Activated CD8-positive, alpha-beta T cell treated with anti-CD3 and anti-CD28 coated beads for 36 hours (primary cell): ENCODE measurements at regions not wholly inside any gene's neighbourhood (a gene's known extent, or its start where the extent isn't known, plus 50 kb on each side); places are given as distances from the start of the nearest gene placed in this dataset.

Source experiments
- ATAC-seq: fragments of 200-7000 bp; cut with Tn5 transposase; one replicate; pipeline ENCODE4 v1.10.0; 2021; ENCODE audit warnings: mild to moderate bottlenecking, moderate library complexity
- CTCF ChIA-PET: fragments of 350-600 bp; sonication (Branson Sonifier 250); formaldehyde crosslinking; loops from one replicate; lab custom pipeline; 2021; ENCODE audit warnings: antibody characterized with exemption; lab: Charles Lee
- POLR2A ChIA-PET: fragments of 350-600 bp; sonication (Branson Sonifier 250); formaldehyde crosslinking; loops from one replicate; lab custom pipeline; 2021; ENCODE audit warnings: antibody characterized with exemption; lab: Charles Lee
- DNase-seq: peaks from one replicate; pipeline ENCODE4 v3.0.0-alpha.2; 2020
- H3K27ac Mint-ChIP-seq: one replicate; pipeline ENCODE4 v1.8.0; 2021; ENCODE audit warnings: mild to moderate bottlenecking, mixed read lengths
- H3K27me3 Mint-ChIP-seq: one replicate; pipeline ENCODE4 v1.8.0; 2021; ENCODE audit warnings: mixed read lengths
- H3K36me3 Mint-ChIP-seq: one replicate; pipeline ENCODE4 v1.8.0; 2021; ENCODE audit warnings: low read depth, mixed read lengths
- H3K4me1 Mint-ChIP-seq: one replicate; pipeline ENCODE4 v1.8.0; 2021; ENCODE audit warnings: low read depth, mixed read lengths
- H3K4me3 Mint-ChIP-seq: one replicate; pipeline ENCODE4 v1.8.0; 2021; ENCODE audit warnings: mild to moderate bottlenecking, moderate library complexity, mixed read lengths
- H3K9me3 Mint-ChIP-seq: one replicate; pipeline ENCODE4 v1.8.0; 2021; ENCODE audit warnings: mixed read lengths
- intact Hi-C: fragments of 100-400 bp; cut with micrococcal nuclease; formaldehyde crosslinking; loops from one replicate; pipeline ENCODE4 v1.10.0; 2022
- TF ChIP-seq, protein P1 (sequence below): fragments of 200-600 bp; IDR thresholded peaks from one replicate; pipeline ENCODE4 v1.8.0; 2022; ENCODE audit warnings: antibody characterized with exemption, mild to moderate bottlenecking

DNA sequence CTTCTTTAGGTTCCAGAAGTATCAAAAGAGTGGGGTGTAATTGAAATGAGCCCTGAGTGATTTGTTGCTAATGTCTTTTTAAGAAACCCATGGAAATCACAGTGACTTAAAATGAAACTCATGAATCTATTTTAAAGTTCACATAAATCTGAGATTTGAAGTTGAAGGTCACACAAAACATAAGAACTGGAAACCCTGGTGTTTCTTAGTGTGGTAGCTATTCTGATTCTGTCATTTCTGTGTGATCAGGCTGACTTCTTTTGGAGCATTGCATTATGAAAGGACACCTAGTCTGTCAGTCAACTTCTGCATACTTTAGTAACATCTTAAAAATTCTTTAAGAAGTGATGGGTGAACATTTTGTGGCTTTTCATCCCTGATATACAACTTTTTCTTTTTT, 448.8 kb downstream of the TLE4 start:
- Mint-ChIP-seq H3K9me3 (no peaks in the 10 kb centered on the region), H3K36me3 (no peaks in the 10 kb centered on the region), H3K4me3 (no peak overlapping the region), H3K4me1 (peaks cover 2% of the 10 kb centered on the region), H3K27me3 (no peaks in the 10 kb centered on the region), H3K27ac (no peak overlapping the region)
- DNase-seq (no peak), ATAC-seq (no peak)
- TF ChIP-seq, protein P1, sequence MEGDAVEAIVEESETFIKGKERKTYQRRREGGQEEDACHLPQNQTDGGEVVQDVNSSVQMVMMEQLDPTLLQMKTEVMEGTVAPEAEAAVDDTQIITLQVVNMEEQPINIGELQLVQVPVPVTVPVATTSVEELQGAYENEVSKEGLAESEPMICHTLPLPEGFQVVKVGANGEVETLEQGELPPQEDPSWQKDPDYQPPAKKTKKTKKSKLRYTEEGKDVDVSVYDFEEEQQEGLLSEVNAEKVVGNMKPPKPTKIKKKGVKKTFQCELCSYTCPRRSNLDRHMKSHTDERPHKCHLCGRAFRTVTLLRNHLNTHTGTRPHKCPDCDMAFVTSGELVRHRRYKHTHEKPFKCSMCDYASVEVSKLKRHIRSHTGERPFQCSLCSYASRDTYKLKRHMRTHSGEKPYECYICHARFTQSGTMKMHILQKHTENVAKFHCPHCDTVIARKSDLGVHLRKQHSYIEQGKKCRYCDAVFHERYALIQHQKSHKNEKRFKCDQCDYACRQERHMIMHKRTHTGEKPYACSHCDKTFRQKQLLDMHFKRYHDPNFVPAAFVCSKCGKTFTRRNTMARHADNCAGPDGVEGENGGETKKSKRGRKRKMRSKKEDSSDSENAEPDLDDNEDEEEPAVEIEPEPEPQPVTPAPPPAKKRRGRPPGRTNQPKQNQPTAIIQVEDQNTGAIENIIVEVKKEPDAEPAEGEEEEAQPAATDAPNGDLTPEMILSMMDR: no peak
- ChIA-PET CTCF (no interaction called here), POLR2A (no interaction called here)
- intact Hi-C loops: no loop called here

DNA sequence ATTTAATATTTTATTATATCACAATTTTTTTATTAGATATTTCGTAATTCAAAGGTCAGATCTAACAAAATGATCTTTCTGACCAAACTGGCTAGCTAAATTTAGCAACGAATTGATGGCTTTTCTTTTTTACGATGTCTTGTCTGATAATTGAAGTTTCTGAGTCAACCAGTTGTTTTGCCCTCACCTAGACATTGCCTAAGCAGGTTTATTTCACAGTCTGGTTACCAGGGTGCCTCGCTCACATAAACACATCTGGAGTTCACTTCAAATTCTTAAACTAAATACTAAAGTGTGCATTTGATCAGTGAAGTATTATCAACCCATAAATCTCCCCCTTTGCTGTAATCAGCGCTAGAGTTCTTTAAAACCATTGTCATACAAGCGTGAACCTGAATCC, 448.3 kb downstream of the TLE4 start:
- DNase-seq (no peak), ATAC-seq (no peak)
- Mint-ChIP-seq H3K36me3 (no peaks in the 10 kb centered on the region), H3K9me3 (no peaks in the 10 kb centered on the region), H3K4me3 (no peak overlapping the region), H3K4me1 (peaks cover 2% of the 10 kb centered on the region), H3K27me3 (no peaks in the 10 kb centered on the region), H3K27ac (no peak overlapping the region)
- intact Hi-C loops: no loop called here
- TF ChIP-seq, protein P1: no peak
- POLR2A ChIA-PET: no interaction called here
- CTCF ChIA-PET: no interaction called here

DNA sequence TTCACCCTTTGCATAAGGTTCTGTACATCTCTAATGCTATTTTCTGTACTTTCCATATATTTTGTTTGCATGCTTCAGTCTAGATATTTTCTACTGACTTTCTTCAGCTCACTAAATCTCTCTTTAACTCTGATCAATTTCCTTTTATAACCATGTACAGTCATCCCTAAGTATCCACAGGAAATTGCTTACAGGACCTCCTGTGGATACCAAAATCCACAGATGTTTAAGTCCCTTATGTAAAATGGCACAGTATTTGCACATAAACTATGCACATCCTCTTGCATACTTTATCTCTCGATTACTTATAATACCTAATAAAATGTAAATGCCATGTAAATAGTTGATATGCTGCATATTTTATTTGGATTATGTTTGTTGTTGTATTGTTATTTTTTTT, 442.1 kb downstream of the TLE4 start:
- H3K36me3 Mint-ChIP-seq: peaks cover 2% of the 10 kb centered on the region
- peaks cover 8% of the 10 kb centered on the region for H3K9me3 Mint-ChIP-seq
- no peaks in the 10 kb centered on the region for H3K4me1 Mint-ChIP-seq
- CTCF ChIA-PET: no interaction called here
- DNase-seq (no peak), ATAC-seq (no peak)
- H3K27ac Mint-ChIP-seq: no peak overlapping the region
- intact Hi-C loops: no loop called here
- TF ChIP-seq, protein P1: no peak
- H3K4me3 Mint-ChIP-seq: no peak overlapping the region
- POLR2A ChIA-PET: no interaction called here
- peaks cover 3% of the 10 kb centered on the region for H3K27me3 Mint-ChIP-seq

DNA sequence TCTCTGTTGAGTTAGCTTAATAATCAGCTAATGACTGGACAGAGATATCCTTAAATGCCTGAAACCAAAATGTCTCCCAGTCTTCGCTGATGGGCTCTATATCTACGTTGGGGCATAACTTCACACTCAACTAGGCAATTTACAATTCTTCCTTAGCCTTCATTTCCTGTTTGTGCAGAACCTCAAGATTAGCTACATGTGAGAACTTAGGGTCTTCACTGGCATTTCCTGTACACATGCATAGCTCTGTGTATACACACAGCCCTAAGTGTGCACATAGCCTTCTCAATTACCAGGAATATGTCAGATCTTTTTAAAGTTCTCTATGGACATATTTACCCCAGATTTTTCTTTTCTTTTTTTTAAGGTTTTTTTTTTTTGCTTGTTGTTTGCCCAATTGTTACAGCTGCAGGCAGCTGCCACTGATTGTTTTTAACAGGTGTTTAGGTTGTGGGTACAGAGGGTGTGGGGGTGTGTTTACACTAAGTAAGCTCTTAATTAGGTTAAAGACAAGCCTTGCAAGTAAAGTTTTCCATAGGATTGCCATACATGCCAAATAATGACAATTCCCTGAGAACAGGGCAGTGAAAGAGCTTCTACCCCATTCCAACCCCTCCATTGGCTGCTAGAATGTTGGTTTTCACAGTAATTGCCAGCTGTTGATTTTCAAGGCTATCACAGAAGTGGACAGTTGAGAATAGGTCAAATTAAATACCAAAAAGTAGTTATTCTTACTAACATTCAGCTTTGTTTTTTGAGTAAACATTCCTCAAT, 441.0 kb downstream of the TLE4 start:
- H3K4me3 Mint-ChIP-seq: no peak overlapping the region
- CTCF ChIA-PET: no interaction called here

DNA sequence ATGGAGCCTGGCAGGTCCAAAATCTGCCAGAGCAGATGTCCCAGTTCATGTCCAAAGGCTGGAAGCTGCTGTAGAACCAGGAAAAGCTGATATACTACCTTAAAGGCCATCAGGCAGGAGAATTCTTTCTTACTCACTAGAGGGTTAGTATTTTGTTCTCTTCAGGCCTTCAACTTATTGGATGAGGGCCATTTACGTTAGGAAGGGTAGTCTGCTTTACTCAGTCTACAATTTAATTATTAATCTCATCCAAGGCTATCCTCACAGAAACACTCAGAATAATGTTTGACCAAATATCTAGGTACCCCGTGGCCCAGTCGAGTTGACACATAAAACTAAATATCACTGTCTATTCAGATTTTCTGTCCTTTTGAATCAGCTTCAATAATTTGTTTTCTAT, 437.4 kb downstream of the TLE4 start:
- DNase-seq (no peak), ATAC-seq (no peak)
- H3K4me3 Mint-ChIP-seq: no peak overlapping the region
- POLR2A ChIA-PET: no interaction called here
- H3K36me3 Mint-ChIP-seq: peaks cover 2% of the 10 kb centered on the region
- intact Hi-C loops: no loop called here
- H3K27me3 Mint-ChIP-seq: peaks cover 3% of the 10 kb centered on the region
- TF ChIP-seq, protein P1: no peak
- H3K4me1 Mint-ChIP-seq: no peaks in the 10 kb centered on the region
- no peak overlapping the region for H3K27ac Mint-ChIP-seq
- H3K9me3 Mint-ChIP-seq: peaks cover 8% of the 10 kb centered on the region
- CTCF ChIA-PET: no interaction called here

More for the DNA sequence above, 441.0 kb downstream of the TLE4 start:
- TF ChIP-seq, protein P1: no peak
- intact Hi-C loops: no loop called here
- peaks cover 2% of the 10 kb centered on the region for H3K36me3 Mint-ChIP-seq
- POLR2A ChIA-PET: no interaction called here
- H3K9me3 Mint-ChIP-seq: peaks cover 8% of the 10 kb centered on the region
- no peak overlapping the region for H3K27ac Mint-ChIP-seq
- peaks cover 3% of the 10 kb centered on the region for H3K27me3 Mint-ChIP-seq
- H3K4me1 Mint-ChIP-seq: no peaks in the 10 kb centered on the region
- ATAC-seq (no peak), DNase-seq (no peak)
